K562 (cell line): ENCODE measurements at regions not wholly inside any gene's neighbourhood (a gene's known extent, or its start where the extent isn't known, plus 50 kb on each side); places are given as distances from the start of the nearest gene placed in this dataset.

Experiments used
- ATAC-seq: fragments of 200-7000 bp; cut with Tn5 transposase; 3 replicates; pipeline ENCODE4 v1.9.1; 2020; ENCODE audit warnings: moderate library complexity
- BruUV-seq: library from RNA; stranded (reverse); fragments of 400-500 nt; replicated peaks from 2 replicates; lab custom pipeline; 2021; lab: Mats Ljungman, UMichigan
- CTCF ChIA-PET: fragments of 300-600 bp; formaldehyde crosslinking; extraction: SDS; loops from one replicate; lab custom pipeline; 2021; ENCODE audit warnings: low intra/inter-chr PET ratio; lab: Yijun Ruan, JAX
- POLR2A ChIA-PET: fragments of 300-600, 350-650 bp; sonication (Branson Sonifier 250); formaldehyde crosslinking; extraction: SDS; loops from one replicate; lab custom pipeline; 2021; ENCODE audit warnings: antibody characterized with exemption, inconsistent platforms; lab: Yijun Ruan, JAX
- DNase-seq, 4 experiments: peaks; one replicate each; pipeline versions ENCODE4 v3.0.0 to v3.0.0-alpha.2; 2011 to 2018; ENCODE audit warnings: low spot score in 3 of 4, mixed read lengths in 3 of 4; ENCODE audit errors: extremely low read depth in 1 of 4
- FAIRE-seq: peaks from 2 replicates; lab custom pipeline; 2011; peaks lifted over from hg19 to GRCh38; lab: Jason Lieb, UNC
- H2AFZ ChIP-seq: 2 replicates; pipeline ENCODE4 v1.6.0; 2011; ENCODE audit warnings: low read depth, low read length, control low read depth, inconsistent platforms
- H3K27ac ChIP-seq: fragments of 200-600 bp; 3 replicates; pipeline ENCODE4 v1.8.0; 2011; ENCODE audit warnings: low read depth, mild to moderate bottlenecking, control low read depth, inconsistent platforms, low read length, moderate library complexity, mixed read lengths; ENCODE audit errors: extremely low read depth
- H3K27me3 ChIP-seq, 2 experiments: fragments of 300-600 bp in 1 of 2; 2 replicates in 1 of 2; 3 replicates in 1 of 2; pipeline versions ENCODE4 v1.6.0 to v1.8.0; 2011; ENCODE audit warnings: inconsistent platforms in 2 of 2, low read length in 2 of 2, mild to moderate bottlenecking in 1 of 2, mixed read lengths in 1 of 2, moderate library complexity in 1 of 2; ENCODE audit not compliant: control insufficient read depth in 2 of 2, insufficient read depth in 2 of 2
- H3K36me3 ChIP-seq: fragments of 300-600 bp; 3 replicates; pipeline ENCODE4 v1.8.0; 2011; ENCODE audit warnings: mild to moderate bottlenecking, low read length, inconsistent platforms; ENCODE audit not compliant: control insufficient read depth, insufficient read depth
- H3K4me1 ChIP-seq, 2 experiments: fragments of 200-600 bp in 1 of 2; replicated peaks in 1 of 2; 2 replicates in 1 of 2; 3 replicates in 1 of 2; pipeline versions ENCODE4 v1.5.1 to v1.8.0; 2011; ENCODE audit warnings: inconsistent platforms in 2 of 2, low read length in 2 of 2, mild to moderate bottlenecking in 1 of 2, mixed read lengths in 1 of 2, moderate library complexity in 1 of 2; ENCODE audit not compliant: control insufficient read depth in 2 of 2, insufficient read depth in 2 of 2
- H3K4me2 ChIP-seq: 2 replicates; pipeline ENCODE4 v1.6.1; 2011; ENCODE audit warnings: low read length, control low read depth, inconsistent platforms, mixed read lengths; ENCODE audit not compliant: insufficient read depth
- H3K4me3 ChIP-seq: fragments of 200-600 bp; sonication (generic), shearing (Covaris generic); 2 replicates; pipeline ENCODE4 v1.5.1; 2016; ENCODE audit warnings: control low read depth, inconsistent platforms
- H3K79me2 ChIP-seq: fragments of 200-600 bp; 3 replicates; pipeline ENCODE4 v1.8.0; 2011; ENCODE audit warnings: low read length, inconsistent platforms; ENCODE audit not compliant: control insufficient read depth, insufficient read depth
- H3K9ac ChIP-seq, 2 experiments: 2 replicates each; pipeline versions ENCODE4 v1.6.0 to v1.6.1; 2011; ENCODE audit warnings: low read depth in 2 of 2, low read length in 2 of 2, control low read depth in 1 of 2, inconsistent platforms in 1 of 2, mild to moderate bottlenecking in 1 of 2, mixed read lengths in 1 of 2; ENCODE audit not compliant: insufficient read depth in 1 of 2
- H3K9me1 ChIP-seq: one replicate; pipeline ENCODE4 v1.6.0; 2011; ENCODE audit warnings: inconsistent platforms, mild to moderate bottlenecking, low read length, moderate library complexity; ENCODE audit not compliant: control insufficient read depth, insufficient read depth
- H3K9me3 ChIP-seq: replicated peaks from 2 replicates; pipeline ENCODE4 v1.5.1; 2011; ENCODE audit warnings: low read depth, low read length, inconsistent platforms; ENCODE audit not compliant: control insufficient read depth, insufficient read depth
- H4K20me1 ChIP-seq: replicated peaks from 2 replicates; pipeline ENCODE4 v1.6.1; 2011; ENCODE audit warnings: low read length, inconsistent platforms, mixed read lengths; ENCODE audit not compliant: control insufficient read depth, insufficient read depth
- BHLHE40 ChIP-seq: IDR thresholded peaks from 2 replicates; pipeline ENCODE4 v1.6.1; 2011; ENCODE audit warnings: low read length, improper control_type of control experiment
- CBX5 ChIP-seq: IDR thresholded peaks from 2 replicates; pipeline ENCODE4 v1.6.1; 2014; ENCODE audit warnings: low read depth, borderline replicate concordance
- CLOCK ChIP-seq: fragments of 250-450 bp; sonication (Bioruptor Pico); IDR thresholded peaks from 2 replicates; pipeline ENCODE4 v1.4.0; 2020; ENCODE audit warnings: mild to moderate bottlenecking, moderate library complexity, borderline replicate concordance
- EP300 ChIP-seq: IDR thresholded peaks from 2 replicates; pipeline ENCODE4 v1.6.1; 2012; ENCODE audit warnings: low read length, improper control_type of control experiment
- KAT8 ChIP-seq: fragments of 450-650 bp; IDR thresholded peaks from 2 replicates; pipeline ENCODE4 v1.6.1; 2016; ENCODE audit warnings: low read depth, mild to moderate bottlenecking
- MED1 ChIP-seq: sonication (generic); formaldehyde crosslinking; IDR thresholded peaks from 2 replicates; pipeline ENCODE4 v1.8.1; 2023; ENCODE audit warnings: missing genetic modification reagents, borderline replicate concordance
- NEUROD1 ChIP-seq: fragments of 150-350 bp; IDR thresholded peaks from 2 replicates; pipeline ENCODE4 v1.6.1; 2014; ENCODE audit warnings: borderline replicate concordance, low read length, low read depth; ENCODE audit not compliant: partially characterized antibody
- NR3C1 ChIP-seq: sonication (generic); formaldehyde crosslinking; IDR thresholded peaks from 2 replicates; pipeline ENCODE4 v1.8.1; 2022; ENCODE audit warnings: missing genetic modification reagents
- PHF20 ChIP-seq: fragments of 450-650 bp; IDR thresholded peaks from 2 replicates; pipeline ENCODE4 v1.6.1; 2018; ENCODE audit not compliant: partially characterized antibody
- PTBP1 ChIP-seq: fragments of 200-400 bp; formaldehyde crosslinking; IDR thresholded peaks from 2 replicates; pipeline ENCODE4 v1.6.1; 2017; ENCODE audit warnings: low read depth, low read length
- PTTG1 ChIP-seq: fragments of 450-650 bp; IDR thresholded peaks from 2 replicates; pipeline ENCODE4 v1.6.1; 2016; ENCODE audit warnings: low read depth, mild to moderate bottlenecking, missing genetic modification characterization, missing compliant biosample characterization
- TCFL5 ChIP-seq: fragments of 250-450 bp; sonication (Bioruptor Pico); conservative IDR thresholded peaks from 2 replicates; pipeline ENCODE4 v1.6.1; 2021; ENCODE audit warnings: mild to moderate bottlenecking, moderate library complexity, matching md5 sums
- ZC3H8 ChIP-seq: fragments of 450-650 bp; IDR thresholded peaks from 2 replicates; pipeline ENCODE4 v1.6.1; 2017
- ZNF184 ChIP-seq: sonication (generic); formaldehyde crosslinking; IDR thresholded peaks from 2 replicates; pipeline ENCODE4 v1.5.0; 2020; ENCODE audit warnings: missing genetic modification reagents
- ZNF217 ChIP-seq: sonication (generic); formaldehyde crosslinking; IDR thresholded peaks from 2 replicates; pipeline ENCODE4 v1.8.0; 2022; ENCODE audit warnings: mild to moderate bottlenecking, missing genetic modification reagents
- ZNF778 ChIP-seq: fragments of 450-650 bp; formaldehyde crosslinking; IDR thresholded peaks from 2 replicates; pipeline ENCODE4 v1.4.0; 2020; ENCODE audit warnings: mild to moderate bottlenecking, moderate library complexity
- WGBS: fragments of 100-300 bp; shearing (Covaris generic); methylation state at CpG from one replicate; pipeline ENCODE4 v1.1.6; 2016; ENCODE audit warnings: low coverage, mixed read lengths; ENCODE audit not compliant: insufficient coverage; ENCODE audit errors: missing lambda C conversion rate; 5-methylcytosine and 5-hydroxymethylcytosine counted together
- in situ Hi-C: fragments of 300-500 bp; cut with MboI; formaldehyde crosslinking; loops from 4 replicates; pipeline ENCODE4 v1.15.0; 2018; ENCODE audit warnings: inconsistent platforms, mixed read lengths
- intact Hi-C: fragments of 100-400 bp; cut with micrococcal nuclease; formaldehyde crosslinking; loops from 2 replicates; pipeline ENCODE4 v1.14.2; 2022

DNA sequence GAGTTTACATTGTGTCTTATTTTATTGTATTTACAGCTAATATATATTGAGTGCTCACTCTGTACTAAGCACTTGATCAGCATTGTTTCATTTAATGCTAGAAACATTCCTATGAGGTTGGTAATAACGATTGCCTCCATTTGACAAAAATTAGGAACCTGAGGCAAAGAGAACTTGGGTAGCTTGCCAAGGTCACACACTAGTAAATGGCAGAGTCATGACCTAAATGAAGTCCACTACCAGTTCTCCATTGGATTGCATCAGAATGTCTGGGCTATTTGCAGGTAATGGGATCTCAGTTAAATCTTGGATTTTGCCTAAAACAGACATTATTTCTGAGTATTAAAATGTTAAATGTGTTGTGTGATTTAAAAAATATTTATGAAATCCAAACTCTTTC lies 65.8 kb upstream of the CRIM1 start:
- no TSS peak for BruUV-seq
- CTCF ChIA-PET, result no interaction called here
- 0% methylated on average over 1 of the region's 1 CpG for WGBS

GRCh38 chr2:36287363-36288275 lies 68.0 kb upstream of the CRIM1 start:
- Histone ChIP-seq H3K4me1 (no peaks in the 10 kb centered on the region), H3K9me3 (no peaks in the 10 kb centered on the region), H3K9me1 (no peaks in the 10 kb centered on the region), H4K20me1 (no peaks in the 10 kb centered on the region), H3K9ac (no peak overlapping the region), H3K36me3 (no peaks in the 10 kb centered on the region), H2AFZ (no peak overlapping the region), H3K4me2 (no peak overlapping the region), H3K27me3 (no peaks in the 10 kb centered on the region), H3K4me3 (no peak overlapping the region), H3K79me2 (no peaks in the 10 kb centered on the region), H3K27ac (no peak overlapping the region)
- no TSS peak for BruUV-seq
- ATAC-seq, result no peak
- no peak for DNase-seq
- POLR2A ChIA-PET, result no interaction called here
- 0% methylated on average over 6 of the region's 6 CpGs for WGBS
- intact Hi-C loops (no loop called here), in situ Hi-C loops (no loop called here)
- CTCF ChIA-PET, result no interaction called here
- FAIRE-seq, result no peak
- TF ChIP-seq BHLHE40, result no peak
- no peak for TF ChIP-seq NEUROD1
- no peak for TF ChIP-seq EP300
- no peak for TF ChIP-seq NR3C1 (CRISPR knock-in tag)
- TF ChIP-seq KAT8, result no peak
- no peak for TF ChIP-seq ZNF778 (CRISPR knock-in tag)
- no peak for TF ChIP-seq PTTG1 (tag)
- TF ChIP-seq PHF20, result no peak
- TF ChIP-seq CLOCK (CRISPR knock-in tag), result no peak
- no peak for TF ChIP-seq CBX5
- no peak for TF ChIP-seq MED1 (CRISPR knock-in tag)
- no peak for TF ChIP-seq ZC3H8
- no peak for TF ChIP-seq ZNF184 (CRISPR knock-in tag)

More for the DNA sequence above, 65.8 kb upstream of the CRIM1 start:
- Histone ChIP-seq H3K79me2 (no peaks in the 10 kb centered on the region), H3K4me3 (no peak overlapping the region), H3K36me3 (no peaks in the 10 kb centered on the region), H3K9ac (no peak overlapping the region), H2AFZ (no peak overlapping the region), H4K20me1 (no peaks in the 10 kb centered on the region), H3K27me3 (no peaks in the 10 kb centered on the region), H3K9me1 (no peaks in the 10 kb centered on the region), H3K27ac (no peak overlapping the region), H3K9me3 (no peaks in the 10 kb centered on the region), H3K4me1 (no peaks in the 10 kb centered on the region), H3K4me2 (no peak overlapping the region)
- intact Hi-C loops (no loop called here), in situ Hi-C loops (no loop called here)
- POLR2A ChIA-PET, result no interaction called here
- no peak for TF ChIP-seq ZNF217
- no peak for TF ChIP-seq TCFL5 (CRISPR knock-in tag)
- no peak for TF ChIP-seq PTBP1
- ATAC-seq (no peak), FAIRE-seq (peak; percentile 11), DNase-seq (no peak)
